GM03348 (cell line): ENCODE measurements at regions not wholly inside any gene's neighbourhood (a gene's known extent, or its start where the extent isn't known, plus 50 kb on each side); places are given as distances from the start of the nearest gene placed in this dataset.
"Not testable (repeated sequence)": the region's sequence is repeated elsewhere in the genome, so short reads cannot be mapped to it uniquely, and the experiment has no call there.

ENCODE experiments used
- DNase-seq: peaks from one replicate; pipeline ENCODE4 v3.0.0; 2012; ENCODE audit warnings: low spot score

DNA sequence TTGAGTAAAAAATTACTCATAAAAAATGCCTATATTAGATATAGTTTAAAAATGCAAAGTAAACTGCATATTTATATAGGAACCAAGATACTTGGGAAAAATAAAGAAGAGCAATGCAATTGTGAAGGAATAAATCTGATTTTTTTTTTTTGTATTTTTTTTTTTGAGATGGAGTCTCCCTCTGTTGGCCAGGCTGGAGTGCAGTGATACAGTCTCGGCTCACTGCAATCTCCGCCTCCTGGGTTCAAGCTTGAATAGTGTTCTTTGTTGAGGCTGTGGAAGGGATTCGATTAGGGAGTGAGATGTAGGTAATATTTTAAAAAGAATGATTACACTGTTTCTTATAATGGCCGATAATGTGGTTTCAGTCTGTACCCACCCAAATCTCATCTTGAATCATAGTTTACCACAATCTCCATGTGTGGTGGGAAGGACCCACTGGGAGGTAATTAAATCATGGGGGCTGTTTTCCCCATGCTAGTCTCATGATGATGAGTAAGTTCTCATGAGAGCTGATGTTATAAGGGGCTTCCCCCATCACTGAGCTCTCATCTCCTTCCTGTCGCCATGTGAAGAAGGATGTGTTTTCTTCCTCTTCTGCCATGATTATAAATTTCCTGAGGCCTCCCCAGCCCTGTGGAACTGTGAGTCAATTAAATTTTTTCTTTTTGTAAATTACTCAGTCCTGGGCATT lies 1765.9 kb downstream of the PLA2G4A start:
- no peak for DNase-seq

DNA sequence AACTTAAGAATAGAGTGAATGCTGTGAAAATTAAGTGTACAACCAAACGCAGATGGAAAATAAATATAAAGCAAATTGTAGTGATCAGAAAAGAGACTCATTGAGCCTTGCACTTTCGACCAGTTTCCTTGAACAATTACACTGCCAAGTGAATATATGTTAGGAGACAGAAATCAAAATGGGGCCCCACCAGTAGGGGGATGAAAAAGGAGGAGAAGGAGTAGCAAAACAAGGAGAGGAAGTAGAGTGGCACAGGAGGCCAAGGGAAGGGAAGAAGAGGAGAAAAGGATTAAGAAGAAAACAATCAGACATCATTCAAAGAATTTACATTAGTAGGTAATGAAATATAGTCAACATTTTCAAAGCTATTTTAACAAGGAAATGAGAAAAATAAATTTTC lies 1770.6 kb downstream of the PLA2G4A start:
- DNase-seq = no peak

- DNase-seq = no peak
Observed at GRCh38 chr1:188611432-188611831, 1782.7 kb downstream of the PLA2G4A start.

- no peak for DNase-seq
Observed at GRCh38 chr1:188615321-188615720, 1786.6 kb downstream of the PLA2G4A start.

DNA sequence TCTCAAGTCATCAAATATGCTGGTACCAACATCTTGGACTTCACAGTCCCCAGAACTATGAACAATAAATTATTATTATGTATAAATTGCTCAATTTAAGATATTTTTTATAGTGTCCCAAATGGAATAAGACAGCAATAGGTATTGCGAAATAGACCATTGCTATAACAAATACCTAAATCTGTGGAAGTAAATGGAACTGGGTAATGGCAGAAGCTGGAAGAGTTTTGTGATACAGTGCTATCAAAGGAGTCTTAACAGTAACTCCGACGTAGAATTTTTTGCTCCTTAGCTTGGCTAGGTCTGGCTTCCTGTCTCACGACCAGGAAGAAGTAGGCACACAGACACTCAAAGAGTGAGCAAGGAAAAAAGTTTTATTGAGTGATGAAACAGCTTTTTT lies 1791.5 kb downstream of the PLA2G4A start:
- no peak for DNase-seq

DNA sequence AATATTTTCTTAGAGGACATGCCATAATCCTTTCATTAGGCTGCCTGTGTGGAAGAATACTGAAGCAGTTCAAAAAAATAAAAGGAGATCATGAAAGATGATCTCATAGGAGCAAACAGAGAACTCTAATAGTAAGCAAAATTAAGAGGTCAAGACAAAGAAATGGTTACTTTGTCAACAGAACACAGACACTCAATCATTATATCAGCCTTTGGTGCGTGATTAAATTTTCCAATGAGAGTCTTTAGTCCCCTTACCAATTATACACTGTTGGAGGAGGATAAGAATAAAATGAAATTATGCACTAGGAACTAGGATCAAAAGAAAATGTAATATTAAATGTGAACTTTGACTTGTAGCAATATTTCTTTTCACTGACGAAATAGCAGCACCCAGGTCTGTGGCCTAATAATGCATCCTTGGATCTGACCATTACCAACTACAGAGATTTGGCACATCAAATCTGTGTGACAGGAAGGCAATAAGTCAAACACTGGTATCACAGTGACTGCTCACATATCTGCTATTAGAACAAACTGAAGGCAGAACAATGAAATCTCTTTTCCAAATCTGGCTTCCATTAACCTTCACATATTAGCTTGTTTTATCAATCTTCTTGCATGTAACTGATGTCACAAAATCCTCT lies 1812.9 kb downstream of the PLA2G4A start:
- DNase-seq = no peak

DNA sequence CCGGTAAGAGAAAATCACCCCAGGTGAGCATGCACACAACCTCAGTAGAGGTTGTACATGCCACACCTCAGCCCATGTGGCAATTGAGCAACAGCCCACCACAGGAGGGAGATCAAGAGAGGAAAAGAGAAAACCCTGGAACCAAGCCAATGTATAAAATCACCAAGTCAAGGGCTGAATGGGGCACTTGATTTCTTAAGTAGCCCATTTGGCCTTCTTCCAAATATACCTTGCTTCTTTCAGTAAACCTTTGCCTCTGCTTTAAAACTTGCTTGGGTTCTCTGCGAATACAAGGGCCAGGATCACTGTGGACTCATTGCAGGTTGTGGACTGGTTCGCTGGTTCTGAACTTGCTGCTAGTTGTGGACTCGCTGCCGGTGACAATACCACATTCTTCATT lies 1814.0 kb downstream of the PLA2G4A start:
- DNase-seq = no peak

GRCh38 chr1:188652678-188653077 lies 1823.9 kb downstream of the PLA2G4A start:
- DNase-seq = no peak

- not testable (repeated sequence) for DNase-seq
Observed at GRCh38 chr1:188655966-188656365, 1821.7 kb downstream of the BRINP3 start.

DNA sequence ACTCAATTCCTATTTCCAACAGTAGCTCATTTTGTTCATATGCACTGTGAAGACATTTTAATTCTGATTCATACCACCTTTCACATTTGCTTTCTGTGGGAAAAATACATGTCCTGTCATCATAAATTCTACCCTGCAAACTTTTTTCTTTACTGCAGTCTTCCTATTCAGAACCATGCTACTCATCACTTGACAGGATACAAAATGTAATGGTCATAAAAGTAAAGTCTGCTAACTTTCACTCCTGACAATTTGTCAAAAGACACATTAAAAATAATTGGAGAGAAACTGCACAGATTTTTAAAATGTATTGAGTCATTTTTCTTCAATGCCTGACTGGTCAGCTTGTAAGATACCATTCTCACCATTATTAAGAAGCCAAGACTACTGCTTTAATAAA lies 1817.1 kb downstream of the BRINP3 start:
- DNase-seq = no peak

- DNase-seq = no peak
Observed at GRCh38 chr1:188665477-188665876, 1812.2 kb downstream of the BRINP3 start.

DNA sequence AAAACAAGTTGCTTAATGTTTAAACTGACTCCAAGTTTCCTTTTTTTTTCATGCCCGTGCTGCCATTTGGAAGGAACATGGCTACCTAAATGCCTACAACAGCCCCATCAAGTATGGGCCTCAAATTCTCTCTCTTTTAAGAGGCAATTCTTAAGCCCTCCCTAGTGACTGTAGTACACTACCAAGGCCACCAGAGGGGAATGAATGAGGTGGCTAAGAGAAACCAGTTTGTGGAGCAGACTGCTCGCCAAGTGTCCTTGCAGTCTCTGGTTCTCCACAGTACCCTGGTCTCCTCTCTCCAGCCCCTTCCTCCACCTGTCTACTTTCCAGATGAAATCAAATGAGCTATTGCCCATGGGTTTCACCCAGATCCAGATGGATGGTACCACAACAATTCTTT lies 1809.6 kb downstream of the BRINP3 start:
- no peak for DNase-seq

DNA sequence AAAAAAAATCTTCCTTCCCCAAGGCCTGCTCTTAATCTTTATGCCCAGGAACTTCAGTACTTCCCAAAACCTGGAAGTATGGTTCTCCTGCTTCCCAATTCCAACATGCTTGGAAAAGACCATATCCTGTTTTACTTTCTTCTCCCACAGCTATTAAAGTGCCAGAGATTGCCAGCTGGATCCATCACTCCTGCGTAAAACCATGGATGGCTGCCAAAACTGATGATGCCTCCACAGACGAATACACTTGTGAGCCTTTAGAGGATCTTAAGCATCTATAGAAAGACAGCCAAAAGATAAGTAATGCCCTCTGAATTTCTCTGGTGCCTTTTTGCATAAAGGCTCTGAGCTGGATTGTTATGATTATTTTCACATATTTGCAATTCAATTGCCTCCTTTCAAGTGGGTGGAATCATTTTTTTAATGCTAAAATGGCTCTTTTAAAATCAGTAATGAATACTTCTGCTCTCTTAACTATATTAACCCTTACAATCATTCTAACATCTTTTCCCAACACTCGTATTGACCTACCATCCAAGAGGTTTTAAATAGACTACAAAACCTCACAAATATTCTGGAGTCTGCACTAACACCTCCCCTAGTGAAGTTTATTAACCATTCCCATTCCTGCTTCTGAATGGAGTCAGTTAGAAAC lies 1807.8 kb downstream of the BRINP3 start:
- DNase-seq = no peak

DNA sequence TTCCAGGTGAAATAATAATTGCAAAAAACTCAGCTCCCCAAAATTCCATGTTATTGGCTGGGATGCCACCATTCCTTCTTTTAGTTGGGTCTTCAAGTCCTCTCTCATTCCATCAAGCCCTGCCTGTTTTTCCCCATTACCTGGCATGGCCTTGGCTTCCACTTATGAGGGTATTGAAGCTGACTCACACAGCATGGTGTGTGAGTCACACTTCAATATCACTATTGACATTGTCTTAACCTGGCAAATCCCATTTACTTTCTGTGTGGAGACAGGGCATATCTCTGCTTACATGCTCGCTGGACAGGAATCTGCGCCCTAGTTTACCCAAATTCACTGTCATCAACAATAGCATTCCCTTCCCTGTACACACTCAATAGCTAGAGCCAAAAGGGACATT lies 1806.8 kb downstream of the BRINP3 start:
- no peak for DNase-seq

DNA sequence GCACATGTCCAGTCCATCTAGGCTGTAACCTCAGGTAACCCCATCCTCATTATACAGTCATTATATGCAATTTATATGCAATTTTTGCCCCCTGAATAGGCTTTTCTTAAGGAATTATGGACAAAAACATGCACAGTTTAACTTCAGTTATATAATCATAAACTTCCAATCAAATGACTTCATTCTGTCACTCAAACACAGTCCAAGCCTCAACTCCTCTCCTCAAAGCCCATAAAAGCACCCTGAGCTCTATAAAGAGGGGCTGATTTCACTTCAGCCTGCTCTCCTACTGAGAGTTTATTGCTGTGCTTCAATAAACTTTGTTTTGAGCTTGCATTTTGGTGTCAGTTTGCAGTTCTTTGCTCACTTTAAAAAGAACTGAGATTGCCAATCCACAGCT lies 1805.5 kb downstream of the BRINP3 start:
- no peak for DNase-seq

DNA sequence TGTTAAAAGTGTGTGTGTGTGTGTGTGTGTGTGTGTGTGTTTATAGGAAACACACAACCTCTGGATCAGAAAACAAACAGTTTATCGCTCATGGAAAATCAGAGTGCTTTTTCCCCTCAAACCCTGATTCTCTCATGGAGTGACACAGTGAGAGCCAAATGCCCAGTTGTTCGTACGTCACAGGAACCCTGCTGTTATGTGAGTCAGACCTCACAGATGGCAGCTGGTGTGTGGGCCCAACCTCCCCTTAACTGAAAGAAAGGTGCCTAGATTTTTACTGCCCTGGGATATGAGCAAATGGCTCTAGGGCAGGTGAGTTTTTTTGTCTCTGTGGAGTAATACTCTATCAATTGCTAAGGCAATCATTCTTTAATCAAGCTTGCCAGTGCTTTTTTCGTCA lies 1788.1 kb downstream of the BRINP3 start:
- no peak for DNase-seq

GRCh38 chr1:188700116-188700515 lies 1777.5 kb downstream of the BRINP3 start:
- no peak for DNase-seq

GRCh38 chr1:188706742-188707141 lies 1770.9 kb downstream of the BRINP3 start:
- DNase-seq = no peak

GRCh38 chr1:188708795-188709535 lies 1768.7 kb downstream of the BRINP3 start:
- DNase-seq = no peak

DNA sequence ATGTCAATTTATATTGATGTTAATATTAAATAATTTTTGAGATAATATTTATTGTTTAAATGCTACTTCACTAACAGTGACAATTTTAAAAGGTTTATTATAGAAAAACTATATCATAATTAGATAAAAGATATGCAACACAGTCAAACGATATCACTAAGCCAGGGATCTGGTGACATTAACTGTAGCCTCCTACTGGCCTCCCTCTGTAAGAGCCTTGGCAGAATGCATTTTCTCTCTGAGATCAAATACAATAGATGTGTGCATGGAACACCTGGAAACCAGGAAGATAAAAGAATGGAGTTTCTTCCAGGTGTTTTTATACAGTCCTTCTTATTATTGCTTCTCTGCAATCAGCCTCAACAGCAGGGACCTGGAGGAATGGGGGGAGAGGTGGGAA lies 1762.1 kb downstream of the BRINP3 start:
- DNase-seq = no peak

DNA sequence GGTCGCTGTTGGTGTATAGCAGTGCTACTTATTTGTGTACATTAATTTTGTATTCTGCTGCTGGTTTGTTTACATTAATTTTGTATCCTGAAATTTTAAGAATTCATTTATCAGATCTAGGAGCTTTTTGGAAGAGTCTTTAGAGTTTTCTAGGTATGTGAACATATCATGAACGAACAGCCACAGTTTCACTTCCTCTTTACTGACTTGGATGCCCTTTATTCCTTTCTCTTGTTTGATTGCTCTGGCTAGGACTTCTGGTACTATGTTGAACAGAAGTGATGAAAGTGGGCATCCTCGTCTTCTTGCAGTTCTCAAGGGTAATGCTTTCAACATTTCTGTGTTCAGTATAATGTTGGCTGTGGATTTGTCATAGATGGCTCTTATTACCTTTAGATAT lies 1757.9 kb downstream of the BRINP3 start:
- DNase-seq = no peak

GRCh38 chr1:188723332-188724020 lies 1754.2 kb downstream of the BRINP3 start:
- no peak for DNase-seq
